WTC11 (cell line): ENCODE measurements at regions not wholly inside any gene's neighbourhood (a gene's known extent, or its start where the extent isn't known, plus 50 kb on each side); places are given as distances from the start of the nearest gene placed in this dataset.

Source experiments
- ATAC-seq: fragments of 200-7000 bp; cut with Tn5 transposase; 2 replicates; pipeline ENCODE4 v1.10.0; 2021; ENCODE audit warnings: mild to moderate bottlenecking, moderate library complexity
- CTCF ChIA-PET: fragments of 300-600 bp; sonication (Branson Sonifier 250); formaldehyde crosslinking; loops from one replicate; lab custom pipeline; 2021; ENCODE audit warnings: antibody characterized with exemption; lab: Charles Lee
- POLR2A ChIA-PET: fragments of 350-600 bp; sonication (Branson Sonifier 250); formaldehyde crosslinking; loops from one replicate; lab custom pipeline; 2021; ENCODE audit warnings: antibody characterized with exemption; lab: Charles Lee
- DNase-seq: peaks from one replicate; pipeline ENCODE4 v3.0.0; 2021; ENCODE audit warnings: low spot score
- H3K27ac Mint-ChIP-seq: 2 replicates; pipeline ENCODE4 v1.8.0; 2021; ENCODE audit warnings: mixed read lengths
- H3K27me3 Mint-ChIP-seq: 2 replicates; pipeline ENCODE4 v1.8.0; 2021; ENCODE audit warnings: low read depth, mild to moderate bottlenecking, moderate library complexity, mixed read lengths
- H3K36me3 Mint-ChIP-seq: 2 replicates; pipeline ENCODE4 v1.8.0; 2021; ENCODE audit warnings: mixed read lengths
- H3K4me1 Mint-ChIP-seq: 2 replicates; pipeline ENCODE4 v1.8.0; 2022; ENCODE audit warnings: mixed read lengths
- H3K4me3 Mint-ChIP-seq: 2 replicates; pipeline ENCODE4 v1.8.0; 2021; ENCODE audit warnings: mild to moderate bottlenecking, moderate library complexity, mixed read lengths
- H3K9me3 Mint-ChIP-seq: 2 replicates; pipeline ENCODE4 v1.8.0; 2021; ENCODE audit warnings: mixed read lengths
- AFF4 ChIP-seq: sonication (generic); formaldehyde crosslinking; IDR thresholded peaks from 2 replicates; pipeline ENCODE4 v1.8.1; 2023; ENCODE audit warnings: mild to moderate bottlenecking, missing genetic modification reagents, borderline replicate concordance
- ATF3 ChIP-seq: sonication (generic); formaldehyde crosslinking; conservative IDR thresholded peaks from 2 replicates; pipeline ENCODE4 v1.8.1; 2022; ENCODE audit warnings: mild to moderate bottlenecking, missing genetic modification reagents
- E2F4 ChIP-seq: sonication (generic); formaldehyde crosslinking; IDR thresholded peaks from 2 replicates; pipeline ENCODE4 v1.8.1; 2022; ENCODE audit warnings: low read depth, mild to moderate bottlenecking, moderate library complexity, missing genetic modification reagents, borderline replicate concordance
- ETV6 ChIP-seq: sonication (generic); formaldehyde crosslinking; IDR thresholded peaks from 2 replicates; pipeline ENCODE4 v1.8.1; 2022; ENCODE audit warnings: mild to moderate bottlenecking, missing genetic modification reagents
- HMGXB4 ChIP-seq: sonication (generic); formaldehyde crosslinking; IDR thresholded peaks from 2 replicates; pipeline ENCODE4 v1.8.1; 2023; ENCODE audit warnings: mild to moderate bottlenecking, moderate library complexity, missing genetic modification reagents
- NR2C2 ChIP-seq: sonication (generic); formaldehyde crosslinking; IDR thresholded peaks from 2 replicates; pipeline ENCODE4 v1.8.0; 2022; ENCODE audit warnings: mild to moderate bottlenecking, missing genetic modification reagents
- RELA ChIP-seq: sonication (generic); formaldehyde crosslinking; IDR thresholded peaks from 2 replicates; pipeline ENCODE4 v1.8.1; 2022; ENCODE audit warnings: missing genetic modification reagents, mild to moderate bottlenecking, borderline replicate concordance
- SMAD3 ChIP-seq: sonication (generic); formaldehyde crosslinking; IDR thresholded peaks from 2 replicates; pipeline ENCODE4 v1.8.0; 2022; ENCODE audit warnings: missing genetic modification reagents, mild to moderate bottlenecking, borderline replicate concordance
- TEAD1 ChIP-seq: sonication (generic); formaldehyde crosslinking; IDR thresholded peaks from 2 replicates; pipeline ENCODE4 v1.8.0; 2022; ENCODE audit warnings: mild to moderate bottlenecking, missing genetic modification reagents
- ZNF263 ChIP-seq: sonication (generic); formaldehyde crosslinking; IDR thresholded peaks from 2 replicates; pipeline ENCODE4 v1.8.1; 2022; ENCODE audit warnings: low read depth, mild to moderate bottlenecking, moderate library complexity, missing genetic modification reagents

GRCh38 chr5:135229122-135229521, 169.9 kb downstream of the MACROH2A1 start (continued):
- TF ChIP-seq AFF4 (CRISPR knock-in tag) (no peak), NR2C2 (CRISPR knock-in tag) (no peak)

- H3K4me1 Mint-ChIP-seq = peaks cover 10% of the 10 kb centered on the region
- no peak overlapping the region for H3K4me3 Mint-ChIP-seq
- CTCF ChIA-PET = no interaction called here
- H3K27me3 Mint-ChIP-seq = peaks cover 24% of the 10 kb centered on the region
- DNase-seq = no peak
- POLR2A ChIA-PET = no interaction called here
- TF ChIP-seq ATF3 (CRISPR knock-in tag) (no peak), ZNF263 (CRISPR knock-in tag) (no peak)
- TF ChIP-seq, all 79 proteins: peak for 0
- no peak for ATAC-seq
- Mint-ChIP-seq H3K9me3 (no peaks in the 10 kb centered on the region), H3K27ac (no peak overlapping the region), H3K36me3 (no peaks in the 10 kb centered on the region)
Observed at GRCh38 chr5:135228222-135228621, 170.8 kb downstream of the MACROH2A1 start.

GRCh38 chr5:135227064-135228022, 171.7 kb downstream of the MACROH2A1 start:
- no peak overlapping the region for H3K27ac Mint-ChIP-seq
- DNase-seq (no peak), ATAC-seq (no peak)
- peaks cover 27% of the 10 kb centered on the region for H3K27me3 Mint-ChIP-seq
- peaks cover 10% of the 10 kb centered on the region for H3K4me1 Mint-ChIP-seq
- TF ChIP-seq RELA (CRISPR knock-in tag) (no peak), ETV6 (CRISPR knock-in tag) (no peak)
- CTCF ChIA-PET = interaction anchor here (0.9 to 1.1 kb wide), 2 partner anchors 10 to 23 kb away, joined by 3 to 4 read pairs; no protein-coding TSS in a partner anchor
- no peak overlapping the region for H3K4me3 Mint-ChIP-seq
- H3K36me3 Mint-ChIP-seq = no peaks in the 10 kb centered on the region
- POLR2A ChIA-PET = no interaction called here
- H3K9me3 Mint-ChIP-seq = no peaks in the 10 kb centered on the region

- ChIA-PET CTCF (no interaction called here), POLR2A (no interaction called here)
- H3K4me1 Mint-ChIP-seq = peaks cover 10% of the 10 kb centered on the region
- TF ChIP-seq TEAD1 (CRISPR knock-in tag) = no peak
- no peak for TF ChIP-seq SMAD3 (CRISPR knock-in tag)
- no peak for TF ChIP-seq HMGXB4
- TF ChIP-seq E2F4 (CRISPR knock-in tag) = no peak
- DNase-seq (no peak), ATAC-seq (peak; percentile 34)
- H3K27me3 Mint-ChIP-seq = peaks cover 27% of the 10 kb centered on the region
- no peak overlapping the region for H3K4me3 Mint-ChIP-seq
- no peaks in the 10 kb centered on the region for H3K36me3 Mint-ChIP-seq
- H3K9me3 Mint-ChIP-seq = no peaks in the 10 kb centered on the region
- no peak overlapping the region for H3K27ac Mint-ChIP-seq
Observed at GRCh38 chr5:135225856-135226560, 173.0 kb downstream of the MACROH2A1 start.
